Vagina (tissue), 2 donors: ENCODE measurements at regions not wholly inside any gene's neighbourhood (a gene's known extent, or its start where the extent isn't known, plus 50 kb on each side); places are given as distances from the start of the nearest gene placed in this dataset.

Source experiments
- DNase-seq, 2 donors: peaks; one replicate each; pipeline ENCODE4 v3.0.0-alpha.2; 2017; ENCODE audit errors: extremely low spot score in 2 of 2
- H3K27ac ChIP-seq: fragments of 200-600 bp; sonication (generic); one replicate; pipeline ENCODE4 v1.5.1; 2019
- H3K27me3 ChIP-seq: fragments of 200-600 bp; sonication (generic); one replicate; pipeline ENCODE4 v1.5.1; 2019
- H3K36me3 ChIP-seq, 2 donors: fragments of 200-600 bp; sonication (generic); one replicate each; pipeline ENCODE4 v1.5.1; 2017 to 2019
- H3K4me1 ChIP-seq: fragments of 200-600 bp; sonication (generic); one replicate; pipeline ENCODE4 v1.5.1; 2019
- H3K4me3 ChIP-seq, 2 donors: fragments of 200-600 bp; sonication (generic); 1 replicate in 1 of 2; 2 replicates in 1 of 2; pipeline ENCODE4 v1.5.1; 2016 to 2019
- H3K9me3 ChIP-seq: fragments of 200-600 bp; sonication (generic); one replicate; pipeline ENCODE4 v1.5.1; 2019
- POLR2A ChIP-seq, 2 donors: fragments of 450-650 bp; IDR thresholded peaks; one replicate each; pipeline ENCODE4 v1.6.1; 2017; ENCODE audit warnings: antibody characterized with exemption in 2 of 2, mild to moderate bottlenecking in 2 of 2, moderate library complexity in 2 of 2
- POLR2AphosphoS5 ChIP-seq, 2 donors: sonication (generic); formaldehyde crosslinking; IDR thresholded peaks; one replicate each; pipeline ENCODE4 v1.9.0; 2017; ENCODE audit warnings: antibody characterized with exemption in 2 of 2, mild to moderate bottlenecking in 2 of 2, low read depth in 1 of 2; ENCODE audit not compliant: insufficient read depth in 1 of 2
- intact Hi-C: fragments of 100-400 bp; cut with DNase I; formaldehyde crosslinking; loops from one replicate; pipeline ENCODE4 v1.15.1; 2023
- TF ChIP-seq, protein P1 (sequence below), 3 experiments: fragments of 450-650 bp in 2 of 3; fragments of 200-600 bp in 1 of 3; sonication (generic) in 1 of 3; IDR thresholded peaks; one replicate each; pipeline ENCODE4 v1.5.1; 2017 to 2019; ENCODE audit warnings: antibody characterized with exemption in 3 of 3, mild to moderate bottlenecking in 2 of 3, moderate library complexity in 2 of 3

DNA sequence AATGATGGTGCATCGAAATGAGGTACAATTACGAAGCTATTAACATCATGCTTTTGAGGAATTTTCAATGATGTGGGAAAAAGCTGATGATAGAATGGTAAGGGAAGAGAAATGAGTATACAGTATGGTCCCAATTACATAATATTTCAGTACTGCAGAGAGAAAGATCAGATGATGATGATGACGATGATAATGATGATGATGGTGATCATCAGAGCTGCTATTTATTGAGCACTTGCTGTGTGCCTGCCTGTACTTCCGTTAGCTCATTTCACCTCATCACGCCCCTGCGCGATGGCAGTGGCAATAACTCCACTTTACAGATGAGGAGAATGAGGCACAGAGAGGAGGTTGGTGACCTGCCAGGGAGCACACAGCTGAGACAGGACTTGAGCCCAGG, 620.8 kb downstream of the MATN1 start:
- H3K4me1 ChIP-seq = no peaks in the 10 kb centered on the region

GRCh38 chr1:30101487-30102227, 621.7 kb downstream of the MATN1 start:
- Histone ChIP-seq H3K27ac (no peak overlapping the region), H3K4me1 (no peaks in the 10 kb centered on the region), H3K9me3 (no peaks in the 10 kb centered on the region), H3K36me3 (no peaks in the 10 kb centered on the region), H3K27me3 (no peaks in the 10 kb centered on the region), H3K4me3 (no peak overlapping the region)
- intact Hi-C loops = no loop called here
- TF ChIP-seq POLR2AphosphoS5 (IDR thresholded peaks at IDR 0.05; ENCODE audit: insufficient read depth in 1 of 2, low read depth in 1 of 2) = no peak
- TF ChIP-seq POLR2A (IDR thresholded peaks at IDR 0.05) = no peak
- TF ChIP-seq, protein P1, sequence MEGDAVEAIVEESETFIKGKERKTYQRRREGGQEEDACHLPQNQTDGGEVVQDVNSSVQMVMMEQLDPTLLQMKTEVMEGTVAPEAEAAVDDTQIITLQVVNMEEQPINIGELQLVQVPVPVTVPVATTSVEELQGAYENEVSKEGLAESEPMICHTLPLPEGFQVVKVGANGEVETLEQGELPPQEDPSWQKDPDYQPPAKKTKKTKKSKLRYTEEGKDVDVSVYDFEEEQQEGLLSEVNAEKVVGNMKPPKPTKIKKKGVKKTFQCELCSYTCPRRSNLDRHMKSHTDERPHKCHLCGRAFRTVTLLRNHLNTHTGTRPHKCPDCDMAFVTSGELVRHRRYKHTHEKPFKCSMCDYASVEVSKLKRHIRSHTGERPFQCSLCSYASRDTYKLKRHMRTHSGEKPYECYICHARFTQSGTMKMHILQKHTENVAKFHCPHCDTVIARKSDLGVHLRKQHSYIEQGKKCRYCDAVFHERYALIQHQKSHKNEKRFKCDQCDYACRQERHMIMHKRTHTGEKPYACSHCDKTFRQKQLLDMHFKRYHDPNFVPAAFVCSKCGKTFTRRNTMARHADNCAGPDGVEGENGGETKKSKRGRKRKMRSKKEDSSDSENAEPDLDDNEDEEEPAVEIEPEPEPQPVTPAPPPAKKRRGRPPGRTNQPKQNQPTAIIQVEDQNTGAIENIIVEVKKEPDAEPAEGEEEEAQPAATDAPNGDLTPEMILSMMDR (IDR thresholded peaks at IDR 0.05) = no peak
- no peak for DNase-seq

More for the DNA sequence above, 620.8 kb downstream of the MATN1 start:
- TF ChIP-seq, protein P1 (IDR thresholded peaks at IDR 0.05) = no peak
- TF ChIP-seq POLR2AphosphoS5 (IDR thresholded peaks at IDR 0.05; ENCODE audit: insufficient read depth in 1 of 2, low read depth in 1 of 2) (no peak), POLR2A (IDR thresholded peaks at IDR 0.05) (no peak)
- Histone ChIP-seq H3K27ac (no peak overlapping the region), H3K36me3 (no peaks in the 10 kb centered on the region), H3K9me3 (no peaks in the 10 kb centered on the region), H3K27me3 (no peaks in the 10 kb centered on the region), H3K4me3 (no peak overlapping the region)
- intact Hi-C loops = no loop called here
- DNase-seq = no peak

- no peaks in the 10 kb centered on the region for H3K4me1 ChIP-seq
- no peaks in the 10 kb centered on the region for H3K27me3 ChIP-seq
- intact Hi-C loops = no loop called here
- no peaks in the 10 kb centered on the region for H3K9me3 ChIP-seq
- H3K27ac ChIP-seq = no peak overlapping the region
- no peak for DNase-seq
- no peaks in the 10 kb centered on the region for H3K36me3 ChIP-seq
- no peak overlapping the region for H3K4me3 ChIP-seq
- TF ChIP-seq POLR2AphosphoS5 (IDR thresholded peaks at IDR 0.05; ENCODE audit: insufficient read depth in 1 of 2, low read depth in 1 of 2) (no peak), POLR2A (IDR thresholded peaks at IDR 0.05) (no peak)
- TF ChIP-seq, protein P1 (IDR thresholded peaks at IDR 0.05) = no peak
Measured at GRCh38 chr1:30101016-30101415, 622.4 kb downstream of the MATN1 start.

DNA sequence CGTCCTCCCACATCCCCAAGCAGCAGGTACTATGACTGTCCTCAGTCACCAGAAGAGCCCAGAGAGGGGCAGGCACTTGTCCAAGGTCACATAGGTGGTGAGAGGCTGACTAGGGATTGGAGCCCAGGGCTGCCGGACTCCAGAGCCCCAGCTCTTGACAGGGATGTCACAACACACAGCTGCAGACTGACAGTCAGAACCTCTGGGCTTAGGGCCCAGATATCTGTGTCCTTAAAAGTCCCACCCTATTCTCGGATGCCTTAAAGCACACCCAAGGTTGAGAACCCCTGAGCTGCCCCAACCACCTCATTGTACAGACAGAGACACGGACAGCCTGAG, 622.9 kb downstream of the MATN1 start:
- no peaks in the 10 kb centered on the region for H3K9me3 ChIP-seq
- intact Hi-C loops = no loop called here
- no peaks in the 10 kb centered on the region for H3K36me3 ChIP-seq
- H3K4me3 ChIP-seq = no peak overlapping the region
- H3K27me3 ChIP-seq = no peaks in the 10 kb centered on the region
- TF ChIP-seq, protein P1 (IDR thresholded peaks at IDR 0.05) = no peak
- no peak for TF ChIP-seq POLR2A (IDR thresholded peaks at IDR 0.05)
- TF ChIP-seq POLR2AphosphoS5 (IDR thresholded peaks at IDR 0.05; ENCODE audit: insufficient read depth in 1 of 2, low read depth in 1 of 2) = no peak
- no peaks in the 10 kb centered on the region for H3K4me1 ChIP-seq
- H3K27ac ChIP-seq = no peak overlapping the region
- DNase-seq = no peak
